ENCODE measurements at regions not wholly inside any gene's neighbourhood (a gene's known extent, or its start where the extent isn't known, plus 50 kb on each side); places are given as distances from the start of the nearest gene placed in this dataset.
"Not testable (repeated sequence)": the region's sequence is repeated elsewhere in the genome, so short reads cannot be mapped to it uniquely, and the experiment has no call there.

- DNase-seq, result not testable (repeated sequence)
Measured at GRCh38 chr14:37712476-37712860, 117.0 kb downstream of the TTC6 start.

DNA sequence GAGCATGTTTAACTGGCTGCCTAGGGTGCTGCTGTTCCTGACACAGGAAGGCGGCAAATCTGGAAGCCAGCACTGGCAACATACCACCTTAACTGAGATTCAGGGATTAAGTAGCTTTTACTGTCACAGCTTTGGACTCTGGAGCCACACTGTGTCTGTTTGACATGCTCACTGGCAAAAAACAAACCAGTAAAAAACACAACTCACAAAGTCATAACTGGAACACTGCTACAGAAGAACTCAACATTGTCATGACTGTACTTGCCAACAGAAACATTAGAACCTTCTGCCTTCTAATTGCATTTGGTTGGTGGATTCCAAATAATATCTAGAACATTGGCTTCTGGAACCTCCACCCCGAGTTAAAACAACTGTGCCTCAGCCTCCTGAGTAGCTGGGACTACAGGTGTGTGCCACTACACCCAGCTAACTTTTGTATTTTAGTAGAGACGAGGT is 117.6 kb downstream of the TTC6 start:
- no peak for DNase-seq

- DNase-seq, result no peak
Measured at GRCh38 chr14:37720131-37720530, 124.7 kb downstream of the TTC6 start.

GRCh38 chr14:37721976-37722659 is 126.7 kb downstream of the TTC6 start:
- DNase-seq, result no peak

DNA sequence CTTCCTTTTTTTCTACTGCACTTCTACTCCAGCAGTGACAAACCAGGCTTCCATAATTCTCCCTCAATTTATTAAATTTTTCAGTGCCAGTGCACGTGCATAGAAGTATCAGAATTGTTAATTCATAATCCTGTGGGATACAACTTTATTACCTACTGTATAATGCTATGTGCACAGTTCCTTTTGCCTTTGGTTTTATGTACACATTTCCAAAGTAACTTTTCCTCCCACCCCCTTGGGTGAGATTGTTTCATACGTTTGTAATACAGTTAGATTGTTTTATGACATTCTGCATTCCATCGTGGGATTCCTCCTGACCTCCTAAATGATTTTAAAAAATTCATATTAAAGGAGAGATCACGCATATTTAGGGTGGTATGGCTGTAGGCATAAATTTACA is 128.1 kb downstream of the TTC6 start:
- no peak for DNase-seq

GRCh38 chr14:37726708-37727107 is 131.3 kb downstream of the TTC6 start:
- DNase-seq, result no peak

- no peak for DNase-seq
Measured at GRCh38 chr14:37729218-37729617, 133.8 kb downstream of the TTC6 start.

DNA sequence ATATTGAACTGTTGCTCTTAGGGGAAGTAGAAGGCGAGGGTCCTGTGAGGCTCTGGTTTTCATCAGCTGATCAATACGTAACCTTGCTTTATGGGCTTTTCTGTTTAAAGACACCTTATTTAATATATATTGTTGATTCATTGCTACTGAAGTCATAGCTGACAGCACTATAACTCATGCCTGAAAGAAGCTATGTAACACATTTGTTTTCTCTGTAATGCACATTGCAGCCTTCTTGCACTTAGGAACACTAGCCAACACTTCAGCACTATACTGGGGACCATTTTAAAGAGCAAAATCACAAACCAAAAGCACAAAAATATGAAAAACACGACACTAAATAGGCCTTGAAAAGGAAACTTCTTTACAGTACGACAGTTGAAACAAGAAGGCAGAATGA is 135.7 kb downstream of the TTC6 start:
- no peak for DNase-seq

- DNase-seq, result no peak
Measured at GRCh38 chr14:37745657-37746056, 150.2 kb downstream of the TTC6 start.

DNA sequence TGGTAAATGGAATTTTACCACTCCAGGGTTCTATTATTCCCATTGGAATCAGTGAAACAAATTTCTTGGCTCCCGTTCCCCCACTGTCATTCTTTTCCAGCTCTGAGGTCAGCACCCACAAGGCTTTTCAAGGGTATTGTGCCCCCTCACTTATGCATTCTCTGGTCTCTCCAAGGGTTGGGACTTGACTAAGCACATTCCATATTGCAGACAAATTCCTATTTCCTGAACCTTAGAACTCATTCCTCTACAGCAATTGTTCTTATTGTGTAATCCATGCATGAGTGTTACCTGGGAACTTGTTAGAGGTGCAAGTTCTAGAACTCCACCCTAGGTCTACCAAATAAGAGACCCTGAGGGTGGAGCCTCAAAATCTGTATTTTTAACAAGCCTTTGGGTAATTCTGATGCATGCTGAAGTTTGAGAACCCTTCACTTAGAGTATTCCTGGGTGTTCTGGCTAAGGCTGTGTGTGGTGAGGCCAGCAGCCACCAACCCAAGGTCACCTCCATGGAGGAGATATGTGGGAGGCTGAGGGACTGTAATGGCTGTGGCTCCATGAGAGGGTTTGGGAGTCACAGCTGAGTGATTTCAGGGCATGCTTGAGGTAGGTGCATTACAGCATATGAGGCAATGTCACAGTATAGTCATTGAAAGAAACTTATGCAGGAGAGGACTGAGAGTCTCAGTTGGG is 150.9 kb downstream of the TTC6 start:
- no peak for DNase-seq

GRCh38 chr14:37753459-37753858 is 158.0 kb downstream of the TTC6 start:
- no peak for DNase-seq

DNA sequence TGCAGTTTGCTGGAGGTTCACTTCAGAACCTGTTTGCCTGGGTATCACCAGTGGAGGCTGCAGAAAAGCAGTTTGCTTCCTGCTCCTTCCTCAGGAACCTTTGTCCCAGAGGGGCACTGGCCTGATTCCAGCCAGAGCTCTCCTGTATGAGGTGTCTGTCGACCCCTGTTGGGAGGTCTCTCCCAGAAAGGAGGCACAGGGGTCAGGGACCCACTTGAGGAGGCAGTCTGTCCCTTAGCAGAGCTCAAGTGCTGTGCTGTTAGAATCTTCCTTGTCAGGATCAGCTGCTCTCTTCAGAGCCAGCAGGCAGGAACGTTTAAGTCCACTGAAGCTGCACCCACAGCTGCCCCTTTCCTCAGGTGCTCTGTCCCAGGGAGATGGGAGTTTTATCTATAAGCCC is 164.8 kb downstream of the TTC6 start:
- DNase-seq, result not testable (repeated sequence)

- no peak for DNase-seq
Measured at GRCh38 chr14:37763266-37763665, 167.8 kb downstream of the TTC6 start.

DNA sequence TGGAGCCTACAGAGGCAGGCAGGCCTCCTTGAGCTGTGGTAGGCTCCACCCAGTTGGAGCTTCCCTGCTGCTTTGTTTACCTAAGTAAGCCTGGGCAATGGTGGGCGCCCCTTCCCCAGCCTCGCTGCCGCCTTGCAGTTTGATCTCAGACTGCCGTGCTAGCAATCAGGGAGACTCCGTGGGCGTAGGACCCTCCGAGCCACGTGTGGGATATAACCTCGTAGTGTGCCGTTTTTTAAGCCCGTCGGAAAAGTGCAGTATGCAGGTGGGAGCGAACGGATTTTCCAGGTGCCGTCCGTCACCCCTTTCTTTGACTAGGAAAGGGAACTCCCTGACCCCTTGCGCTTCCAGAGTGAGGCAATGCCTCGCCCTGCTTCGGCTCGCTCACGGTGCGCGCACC is 176.9 kb downstream of the TTC6 start:
- DNase-seq, result not testable (repeated sequence)

DNA sequence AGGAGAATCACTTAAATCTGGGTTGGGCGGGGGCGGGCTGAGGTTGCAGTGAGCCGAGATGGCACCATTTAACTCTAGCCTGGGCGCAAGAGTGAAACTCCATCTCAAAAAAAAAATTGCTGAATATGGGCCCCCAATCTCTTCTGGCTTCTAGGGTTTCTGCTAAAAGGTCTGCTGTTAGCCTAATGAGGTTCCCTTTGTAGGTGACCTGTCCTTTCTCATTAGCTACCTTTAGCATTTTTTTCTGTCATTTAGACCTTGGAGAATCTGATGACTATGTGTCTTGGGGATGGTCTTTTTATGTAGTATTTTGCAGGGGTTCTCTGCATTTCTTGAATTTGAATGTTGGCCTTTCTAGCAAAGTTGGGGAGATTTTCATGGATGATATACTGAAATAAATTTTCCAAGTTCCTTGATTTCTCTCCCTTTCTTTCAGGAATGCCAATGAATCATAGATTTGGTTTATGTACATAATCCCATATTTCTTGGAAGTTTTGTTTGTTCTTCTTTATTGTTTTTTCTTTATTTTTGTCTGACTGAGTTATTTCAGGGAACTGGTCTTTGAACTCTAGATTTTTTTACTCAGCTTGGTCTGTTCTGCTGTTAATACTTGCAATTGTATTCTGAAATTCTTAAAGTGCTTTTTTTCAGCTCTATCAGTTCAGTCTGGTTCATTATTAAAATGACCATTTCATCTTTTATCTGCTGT is 181.5 kb downstream of the TTC6 start:
- no peak for DNase-seq

- DNase-seq, result no peak
Measured at GRCh38 chr14:37778135-37778943, 182.9 kb downstream of the TTC6 start.

- no peak for DNase-seq
Measured at GRCh38 chr14:37779480-37779879, 184.1 kb downstream of the TTC6 start.

- not testable (repeated sequence) for DNase-seq
Measured at GRCh38 chr14:37780731-37781130, 185.3 kb downstream of the TTC6 start.

DNA sequence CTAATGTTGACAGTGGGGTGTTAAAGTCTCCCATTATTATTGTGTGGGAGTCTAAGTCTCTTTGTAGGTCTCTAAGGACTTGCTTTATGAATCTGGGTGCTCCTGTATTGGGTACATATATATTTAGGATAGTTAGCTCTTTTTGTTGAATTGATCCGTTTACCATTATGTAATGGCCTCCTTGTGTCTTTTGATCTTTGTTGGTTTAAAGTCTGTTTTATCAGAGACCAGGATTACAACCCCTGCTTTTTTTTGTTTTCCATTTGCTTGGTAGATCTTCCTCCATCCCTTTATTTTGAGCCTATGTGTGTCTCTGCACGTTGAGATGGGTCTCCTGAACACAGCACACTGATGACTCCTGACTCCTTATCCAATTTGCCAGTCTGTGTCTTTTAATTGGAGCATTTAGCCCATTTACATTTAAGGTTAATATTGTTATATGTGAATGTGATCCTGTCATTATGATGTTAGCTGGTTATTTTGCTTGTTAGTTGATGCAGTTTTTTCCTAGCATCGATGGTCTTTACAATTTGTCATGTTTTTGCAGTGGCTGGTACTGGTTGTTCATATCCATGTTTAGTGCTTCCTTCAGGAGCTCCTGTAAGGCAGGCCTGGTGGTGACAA is 188.9 kb downstream of the TTC6 start:
- DNase-seq, result not testable (repeated sequence)

- not testable (repeated sequence) for DNase-seq
Measured at GRCh38 chr14:37784827-37785223, 189.4 kb downstream of the TTC6 start.

DNA sequence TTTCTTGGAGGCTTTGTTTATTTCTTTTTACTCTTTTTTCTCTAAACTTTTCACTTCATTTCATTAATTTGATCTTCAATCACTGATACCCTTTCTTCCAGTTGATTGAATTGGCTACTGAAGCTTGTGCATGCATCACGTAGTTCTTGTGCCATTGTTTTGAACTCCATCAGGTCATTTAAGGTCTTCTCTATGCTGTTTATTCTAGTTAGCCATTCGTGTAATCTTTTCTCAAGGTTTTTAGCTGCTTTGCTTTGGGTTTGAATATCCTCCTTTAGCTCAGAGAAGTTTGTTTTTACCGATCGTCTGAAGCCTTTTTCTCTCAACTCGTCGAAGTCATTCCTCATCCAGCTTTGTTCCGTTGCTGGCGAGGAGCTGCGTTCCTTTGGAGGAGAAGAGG is 189.9 kb downstream of the TTC6 start:
- DNase-seq, result not testable (repeated sequence)

DNA sequence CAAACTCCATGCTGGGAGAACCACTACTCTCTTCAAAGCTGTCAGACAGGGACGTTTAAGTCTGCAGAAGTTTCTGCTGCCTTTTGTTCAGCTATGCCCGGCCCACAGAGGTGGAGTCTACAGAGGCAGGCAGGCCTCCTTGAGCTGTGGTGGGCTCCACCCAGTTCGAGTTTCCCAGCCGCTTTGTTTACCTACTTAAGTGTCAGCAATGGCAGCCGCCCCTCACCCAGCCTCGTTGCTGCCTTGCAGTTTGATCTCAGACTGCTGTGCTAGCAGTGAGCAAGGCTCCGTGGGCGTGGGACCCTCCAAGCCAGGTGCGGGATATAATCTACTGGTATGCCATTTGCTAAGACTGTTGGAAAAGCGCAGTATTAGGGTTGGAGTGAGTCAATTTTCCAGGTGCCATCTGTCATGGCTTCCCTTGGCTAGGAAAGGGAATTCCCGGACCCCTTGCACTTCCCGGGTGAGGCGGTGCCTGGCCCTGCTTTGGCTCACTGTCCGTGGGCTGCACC is 190.7 kb downstream of the TTC6 start:
- not testable (repeated sequence) for DNase-seq

All from stimulated activated CD4-positive, alpha-beta T cell treated with anti-CD3 and anti-CD28 coated beads, Interleukin-4, amount 100 ng/mL, for 4 hours (primary cell).